Sciatic nerve (tissue), 2 donors: ENCODE measurements at regions not wholly inside any gene's neighbourhood (a gene's known extent, or its start where the extent isn't known, plus 50 kb on each side); places are given as distances from the start of the nearest gene placed in this dataset.
A peak's percentile ranks its signal among the peaks of the same experiment; 100 is the strongest.

ENCODE experiments used
- ATAC-seq: fragments of 200-7000 bp; cut with Tn5 transposase; one replicate; pipeline ENCODE4 v1.9.1; 2020; ENCODE audit warnings: mild to moderate bottlenecking, moderate library complexity
- DNase-seq: peaks from one replicate; pipeline ENCODE4 v3.0.0-alpha.2; 2020; ENCODE audit warnings: low spot score
- intact Hi-C: fragments of 100-400 bp; cut with DNase I; formaldehyde crosslinking; loops from one replicate; pipeline ENCODE4 v1.14.2; 2022
- donor health status: DM: no; HTN: no; CAD: no.
- donor health status: DM: no; HTN: no; CAD: no.

- intact Hi-C loops, result no loop called here
- ATAC-seq (peak; percentile 54), DNase-seq (no peak)
Measured at GRCh38 chr2:37582481-37583220, 88.8 kb downstream of the CDC42EP3 start.

GRCh38 chr2:37583402-37583801 is 88.0 kb downstream of the CDC42EP3 start:
- intact Hi-C loops, result no loop called here
- DNase-seq (no peak), ATAC-seq (no peak)

GRCh38 chr2:37583867-37584266 is 87.6 kb downstream of the CDC42EP3 start:
- ATAC-seq (no peak), DNase-seq (no peak)
- intact Hi-C loops, result no loop called here

GRCh38 chr2:37585295-37585908 is 86.0 kb downstream of the CDC42EP3 start:
- DNase-seq (no peak), ATAC-seq (peak; percentile 49)
- intact Hi-C loops, result no loop called here

- intact Hi-C loops, result no loop called here
- peak; percentile 61 for ATAC-seq
Measured at GRCh38 chr2:37585982-37586621, 85.3 kb downstream of the CDC42EP3 start.

GRCh38 chr2:37586663-37587317 is 84.7 kb downstream of the CDC42EP3 start:
- DNase-seq (no peak), ATAC-seq (no peak)
- intact Hi-C loops, result no loop called here

More at GRCh38 chr2:37585982-37586621, 85.3 kb downstream of the CDC42EP3 start:
- DNase-seq, result peak; percentile 71

- no peak for DNase-seq
- ATAC-seq, result no peak
- intact Hi-C loops, result no loop called here
Measured at GRCh38 chr2:37587817-37588216, 83.6 kb downstream of the CDC42EP3 start.

GRCh38 chr2:37588316-37588777 is 83.1 kb downstream of the CDC42EP3 start:
- intact Hi-C loops, result no loop called here
- no peak for ATAC-seq
- no peak for DNase-seq

- no peak for ATAC-seq
- intact Hi-C loops, result no loop called here
- no peak for DNase-seq
Measured at GRCh38 chr2:37589298-37589697, 82.1 kb downstream of the CDC42EP3 start.

GRCh38 chr2:37590119-37590571 is 81.3 kb downstream of the CDC42EP3 start:
- ATAC-seq (peak; percentile 92), DNase-seq (no peak)
- intact Hi-C loops, result no loop called here
